Neural cell (in vitro differentiated cells): ENCODE measurements at regions not wholly inside any gene's neighbourhood (a gene's known extent, or its start where the extent isn't known, plus 50 kb on each side); places are given as distances from the start of the nearest gene placed in this dataset.

ENCODE experiments used
- H2AFZ ChIP-seq: fragments of 200-600, 300-800 bp; sonication (generic), shearing (Covaris generic); 2 replicates; pipeline ENCODE4 v1.6.0; 2014; ENCODE audit warnings: low read depth, mild to moderate bottlenecking, antibody characterized with exemption, low read length, moderate library complexity
- H3F3A ChIP-seq: fragments of 200-600 bp; shearing (Covaris generic); 2 replicates; pipeline ENCODE4 v1.6.1; 2016; ENCODE audit warnings: mild to moderate bottlenecking, moderate library complexity, mixed read lengths, antibody characterized with exemption, low read length; ENCODE audit not compliant: insufficient read depth, poor library complexity, severe bottlenecking
- H3K27ac ChIP-seq: fragments of 200-600, 300-800 bp; sonication (generic), shearing (Covaris generic); 2 replicates; pipeline ENCODE4 v1.5.1; 2014; ENCODE audit warnings: mild to moderate bottlenecking, low read length, moderate library complexity
- H3K27me3 ChIP-seq: fragments of 300-800, 200-600 bp; sonication (generic), shearing (Covaris generic); 2 replicates; pipeline ENCODE4 v1.6.0; 2014; ENCODE audit warnings: mild to moderate bottlenecking, low read depth, low read length, moderate library complexity; ENCODE audit not compliant: insufficient read depth
- H3K36me3 ChIP-seq: fragments of 300-800, 200-600 bp; sonication (generic), shearing (Covaris generic); 2 replicates; pipeline ENCODE4 v1.5.1; 2014; ENCODE audit warnings: mild to moderate bottlenecking, antibody characterized with exemption, low read length, moderate library complexity; ENCODE audit not compliant: insufficient read depth
- H3K4me2 ChIP-seq: fragments of 300-800, 200-600 bp; sonication (generic), shearing (Covaris generic); 2 replicates; pipeline ENCODE4 v1.6.0; 2014; ENCODE audit warnings: mild to moderate bottlenecking, low read length
- H3K4me3 ChIP-seq: fragments of 300-800, 200-600 bp; sonication (generic), shearing (Covaris generic); 2 replicates; pipeline ENCODE4 v1.5.1; 2014; ENCODE audit warnings: mild to moderate bottlenecking, low read length, moderate library complexity
- H3K79me2 ChIP-seq: fragments of 200-600 bp; shearing (Covaris generic); replicated peaks from 2 replicates; pipeline ENCODE4 v1.6.0; 2014; ENCODE audit warnings: mild to moderate bottlenecking, low read length, moderate library complexity; ENCODE audit not compliant: insufficient read depth
- H3K9ac ChIP-seq: fragments of 300-800, 200-600 bp; sonication (generic), shearing (Covaris generic); 2 replicates; pipeline ENCODE4 v1.6.1; 2016; ENCODE audit warnings: mild to moderate bottlenecking, low read length, mixed read lengths
- H3K9me2 ChIP-seq: fragments of 200-600 bp; shearing (Covaris generic); 2 replicates; pipeline ENCODE4 v1.6.1; 2016; ENCODE audit warnings: mild to moderate bottlenecking, low read length, mixed read lengths; ENCODE audit not compliant: insufficient read depth
- H3K9me3 ChIP-seq: fragments of 200-600, 300-800 bp; sonication (generic), shearing (Covaris generic); 2 replicates; pipeline ENCODE4 v1.6.1; 2016; ENCODE audit warnings: mild to moderate bottlenecking, mixed run types, low read length, moderate library complexity, mixed read lengths
- H4K20me1 ChIP-seq: fragments of 200-600 bp; shearing (Covaris generic); 2 replicates; pipeline ENCODE4 v1.6.1; 2016; ENCODE audit warnings: mild to moderate bottlenecking, mixed run types; ENCODE audit not compliant: insufficient read depth
- EP300 ChIP-seq: fragments of 450-650 bp; conservative IDR thresholded peaks from 2 replicates; pipeline ENCODE4 v1.6.1; 2014; ENCODE audit warnings: antibody characterized with exemption, mild to moderate bottlenecking, moderate library complexity; ENCODE audit not compliant: poor library complexity, severe bottlenecking
- EZH2 ChIP-seq: fragments of 200-600, 300-800 bp; shearing (Covaris generic), sonication (generic); IDR thresholded peaks from 2 replicates; pipeline ENCODE4 v1.6.1; 2014; ENCODE audit warnings: antibody characterized with exemption, low read length, borderline replicate concordance, mild to moderate bottlenecking; ENCODE audit not compliant: insufficient read depth, poor library complexity, severe bottlenecking
- MXI1 ChIP-seq: fragments of 450-650 bp; conservative IDR thresholded peaks from 2 replicates; pipeline ENCODE4 v1.6.1; 2014; ENCODE audit warnings: antibody characterized with exemption, mild to moderate bottlenecking; ENCODE audit not compliant: poor library complexity, severe bottlenecking
- POLR2AphosphoS5 ChIP-seq: IDR thresholded peaks from 2 replicates; pipeline ENCODE4 v1.6.1; 2012
- RAD21 ChIP-seq: fragments of 450-650 bp; conservative IDR thresholded peaks from 2 replicates; pipeline ENCODE4 v1.6.1; 2014; ENCODE audit warnings: antibody characterized with exemption, mild to moderate bottlenecking, moderate library complexity
- SMC3 ChIP-seq: fragments of 450-650 bp; conservative IDR thresholded peaks from 2 replicates; pipeline ENCODE4 v1.6.1; 2014; ENCODE audit warnings: antibody characterized with exemption, mild to moderate bottlenecking, moderate library complexity; ENCODE audit not compliant: poor library complexity
- TAF1 ChIP-seq: IDR thresholded peaks from 2 replicates; pipeline ENCODE4 v1.6.1; 2012; ENCODE audit warnings: low read depth
- TF ChIP-seq, protein P1 (sequence below): IDR thresholded peaks from 2 replicates; pipeline ENCODE4 v1.6.1; 2012; ENCODE audit warnings: borderline replicate concordance
- TF ChIP-seq, protein P2 (sequence below): fragments of 450-650 bp; IDR thresholded peaks from 2 replicates; pipeline ENCODE4 v1.5.1; 2014; ENCODE audit warnings: antibody characterized with exemption, mild to moderate bottlenecking, moderate library complexity; ENCODE audit not compliant: poor library complexity, severe bottlenecking

DNA sequence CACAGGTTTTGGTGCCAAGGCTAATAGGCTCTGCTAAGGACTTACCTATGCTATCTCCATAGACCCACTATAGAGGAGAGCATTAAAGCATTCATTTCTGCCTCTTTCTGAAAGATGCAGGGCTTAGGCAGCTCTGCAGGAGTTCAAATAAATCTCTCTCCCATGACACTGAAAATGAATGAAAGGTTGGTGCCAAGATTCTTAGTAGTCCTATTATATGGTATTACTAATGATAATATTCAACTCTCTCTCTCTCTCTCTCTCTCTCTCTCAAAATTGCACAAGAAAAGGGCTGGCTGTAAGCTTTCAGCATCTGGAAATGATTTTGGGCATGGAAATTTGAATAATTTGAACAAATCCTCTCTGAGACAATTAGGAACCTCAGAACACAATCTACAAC is 433.7 kb downstream of the MBD2 start:
- Histone ChIP-seq H3F3A (no peaks in the 10 kb centered on the region), H3K27me3 (no peaks in the 10 kb centered on the region), H4K20me1 (no peaks in the 10 kb centered on the region), H3K9me3 (no peaks in the 10 kb centered on the region), H2AFZ (no peak overlapping the region), H3K27ac (no peak overlapping the region), H3K36me3 (no peaks in the 10 kb centered on the region), H3K79me2 (no peaks in the 10 kb centered on the region), H3K4me2 (no peak overlapping the region), H3K4me3 (no peak overlapping the region), H3K9me2 (no peaks in the 10 kb centered on the region), H3K9ac (no peak overlapping the region)
- no peak for TF ChIP-seq POLR2AphosphoS5
- no peak for TF ChIP-seq EZH2
- TF ChIP-seq, protein P1, sequence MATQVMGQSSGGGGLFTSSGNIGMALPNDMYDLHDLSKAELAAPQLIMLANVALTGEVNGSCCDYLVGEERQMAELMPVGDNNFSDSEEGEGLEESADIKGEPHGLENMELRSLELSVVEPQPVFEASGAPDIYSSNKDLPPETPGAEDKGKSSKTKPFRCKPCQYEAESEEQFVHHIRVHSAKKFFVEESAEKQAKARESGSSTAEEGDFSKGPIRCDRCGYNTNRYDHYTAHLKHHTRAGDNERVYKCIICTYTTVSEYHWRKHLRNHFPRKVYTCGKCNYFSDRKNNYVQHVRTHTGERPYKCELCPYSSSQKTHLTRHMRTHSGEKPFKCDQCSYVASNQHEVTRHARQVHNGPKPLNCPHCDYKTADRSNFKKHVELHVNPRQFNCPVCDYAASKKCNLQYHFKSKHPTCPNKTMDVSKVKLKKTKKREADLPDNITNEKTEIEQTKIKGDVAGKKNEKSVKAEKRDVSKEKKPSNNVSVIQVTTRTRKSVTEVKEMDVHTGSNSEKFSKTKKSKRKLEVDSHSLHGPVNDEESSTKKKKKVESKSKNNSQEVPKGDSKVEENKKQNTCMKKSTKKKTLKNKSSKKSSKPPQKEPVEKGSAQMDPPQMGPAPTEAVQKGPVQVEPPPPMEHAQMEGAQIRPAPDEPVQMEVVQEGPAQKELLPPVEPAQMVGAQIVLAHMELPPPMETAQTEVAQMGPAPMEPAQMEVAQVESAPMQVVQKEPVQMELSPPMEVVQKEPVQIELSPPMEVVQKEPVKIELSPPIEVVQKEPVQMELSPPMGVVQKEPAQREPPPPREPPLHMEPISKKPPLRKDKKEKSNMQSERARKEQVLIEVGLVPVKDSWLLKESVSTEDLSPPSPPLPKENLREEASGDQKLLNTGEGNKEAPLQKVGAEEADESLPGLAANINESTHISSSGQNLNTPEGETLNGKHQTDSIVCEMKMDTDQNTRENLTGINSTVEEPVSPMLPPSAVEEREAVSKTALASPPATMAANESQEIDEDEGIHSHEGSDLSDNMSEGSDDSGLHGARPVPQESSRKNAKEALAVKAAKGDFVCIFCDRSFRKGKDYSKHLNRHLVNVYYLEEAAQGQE = no peak
- TF ChIP-seq RAD21 = no peak
- no peak for TF ChIP-seq SMC3
- TF ChIP-seq EP300 = no peak
- no peak for TF ChIP-seq TAF1
- no peak for TF ChIP-seq MXI1
- TF ChIP-seq, protein P2, sequence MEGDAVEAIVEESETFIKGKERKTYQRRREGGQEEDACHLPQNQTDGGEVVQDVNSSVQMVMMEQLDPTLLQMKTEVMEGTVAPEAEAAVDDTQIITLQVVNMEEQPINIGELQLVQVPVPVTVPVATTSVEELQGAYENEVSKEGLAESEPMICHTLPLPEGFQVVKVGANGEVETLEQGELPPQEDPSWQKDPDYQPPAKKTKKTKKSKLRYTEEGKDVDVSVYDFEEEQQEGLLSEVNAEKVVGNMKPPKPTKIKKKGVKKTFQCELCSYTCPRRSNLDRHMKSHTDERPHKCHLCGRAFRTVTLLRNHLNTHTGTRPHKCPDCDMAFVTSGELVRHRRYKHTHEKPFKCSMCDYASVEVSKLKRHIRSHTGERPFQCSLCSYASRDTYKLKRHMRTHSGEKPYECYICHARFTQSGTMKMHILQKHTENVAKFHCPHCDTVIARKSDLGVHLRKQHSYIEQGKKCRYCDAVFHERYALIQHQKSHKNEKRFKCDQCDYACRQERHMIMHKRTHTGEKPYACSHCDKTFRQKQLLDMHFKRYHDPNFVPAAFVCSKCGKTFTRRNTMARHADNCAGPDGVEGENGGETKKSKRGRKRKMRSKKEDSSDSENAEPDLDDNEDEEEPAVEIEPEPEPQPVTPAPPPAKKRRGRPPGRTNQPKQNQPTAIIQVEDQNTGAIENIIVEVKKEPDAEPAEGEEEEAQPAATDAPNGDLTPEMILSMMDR = no peak

GRCh38 chr18:53789376-53790247 is 434.9 kb downstream of the MBD2 start:
- Histone ChIP-seq H3K27me3 (no peaks in the 10 kb centered on the region), H2AFZ (no peak overlapping the region), H3F3A (no peaks in the 10 kb centered on the region), H3K36me3 (no peaks in the 10 kb centered on the region), H3K9me3 (no peaks in the 10 kb centered on the region), H3K9me2 (no peaks in the 10 kb centered on the region), H3K4me3 (no peak overlapping the region), H4K20me1 (no peaks in the 10 kb centered on the region), H3K4me2 (no peak overlapping the region), H3K79me2 (no peaks in the 10 kb centered on the region), H3K9ac (no peak overlapping the region), H3K27ac (no peak overlapping the region)
- TF ChIP-seq TAF1 = no peak
